ENCODE measurements at regions not wholly inside any gene's neighbourhood (a gene's known extent, or its start where the extent isn't known, plus 50 kb on each side); places are given as distances from the start of the nearest gene placed in this dataset.

GRCh38 chr6:131390322-131390721 is 182.7 kb upstream of the ARG1 start:
- no peak overlapping the region for H3K4me3 Mint-ChIP-seq (ENCODE audit: low read depth)
- H3K27me3 Mint-ChIP-seq (ENCODE audit: low read depth), result no peaks in the 10 kb centered on the region
- peaks cover 26% of the 10 kb centered on the region for H3K36me3 Mint-ChIP-seq (ENCODE audit: low read depth)
- peaks cover 9% of the 10 kb centered on the region for H3K4me1 Mint-ChIP-seq (ENCODE audit: low read depth)
- DNase-seq (ENCODE audit: low spot score), result no peak
- peaks cover 9% of the 10 kb centered on the region for H3K9me3 Mint-ChIP-seq
- intact Hi-C loops (cut with micrococcal nuclease), result no loop called here
- no peak overlapping the region for H3K27ac Mint-ChIP-seq

- no peak overlapping the region for H3K4me3 Mint-ChIP-seq (ENCODE audit: low read depth)
- no peaks in the 10 kb centered on the region for H3K27me3 Mint-ChIP-seq (ENCODE audit: low read depth)
- peaks cover 9% of the 10 kb centered on the region for H3K9me3 Mint-ChIP-seq
- H3K27ac Mint-ChIP-seq, result no peak overlapping the region
- H3K4me1 Mint-ChIP-seq (ENCODE audit: low read depth), result peaks cover 9% of the 10 kb centered on the region
- H3K36me3 Mint-ChIP-seq (ENCODE audit: low read depth), result peaks cover 25% of the 10 kb centered on the region
- no peak for DNase-seq (ENCODE audit: low spot score)
- intact Hi-C loops (cut with micrococcal nuclease), result no loop called here
These were observed 181.9 kb upstream of the ARG1 start for GRCh38 chr6:131391116-131391515.

GRCh38 chr6:131393433-131393832 is 179.6 kb upstream of the ARG1 start:
- Mint-ChIP-seq H3K4me1 (ENCODE audit: low read depth) (peaks cover 9% of the 10 kb centered on the region), H3K4me3 (ENCODE audit: low read depth) (no peak overlapping the region), H3K27me3 (ENCODE audit: low read depth) (no peaks in the 10 kb centered on the region), H3K27ac (no peak overlapping the region), H3K36me3 (ENCODE audit: low read depth) (peaks cover 24% of the 10 kb centered on the region), H3K9me3 (peaks cover 9% of the 10 kb centered on the region)
- no peak for DNase-seq (ENCODE audit: low spot score)
- intact Hi-C loops (cut with micrococcal nuclease), result no loop called here

- Mint-ChIP-seq H3K4me3 (ENCODE audit: low read depth) (no peak overlapping the region), H3K27ac (no peak overlapping the region), H3K36me3 (ENCODE audit: low read depth) (peaks cover 28% of the 10 kb centered on the region), H3K27me3 (ENCODE audit: low read depth) (no peaks in the 10 kb centered on the region), H3K4me1 (ENCODE audit: low read depth) (peaks cover 11% of the 10 kb centered on the region), H3K9me3 (peaks cover 9% of the 10 kb centered on the region)
- intact Hi-C loops (cut with micrococcal nuclease), result no loop called here
- DNase-seq (ENCODE audit: low spot score), result no peak
These were observed 178.1 kb upstream of the ARG1 start for GRCh38 chr6:131394768-131395432.

DNA sequence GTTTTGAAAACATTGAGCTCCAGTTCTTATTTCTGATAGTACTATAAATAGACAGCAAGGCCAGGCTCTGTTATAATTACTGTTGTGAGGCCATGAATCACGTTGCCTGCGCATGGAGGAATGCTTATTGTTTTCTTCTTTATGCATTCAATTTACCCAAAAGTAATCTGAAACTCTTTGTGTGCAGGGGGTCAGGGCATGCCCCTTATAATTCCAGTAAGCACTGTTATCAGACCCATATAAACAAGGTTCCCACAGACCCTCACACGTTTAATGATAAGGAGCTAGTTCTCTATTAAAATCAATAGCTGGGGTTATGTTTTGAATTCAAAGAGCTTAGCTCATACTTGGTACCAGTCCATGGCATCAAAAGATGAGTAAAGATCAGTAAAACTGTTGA is 174.8 kb upstream of the ARG1 start:
- no peak for DNase-seq (ENCODE audit: low spot score)
- H3K36me3 Mint-ChIP-seq (ENCODE audit: low read depth), result peaks cover 40% of the 10 kb centered on the region
- H3K4me3 Mint-ChIP-seq (ENCODE audit: low read depth), result no peak overlapping the region
- H3K4me1 Mint-ChIP-seq (ENCODE audit: low read depth), result peaks cover 16% of the 10 kb centered on the region
- peaks cover 27% of the 10 kb centered on the region for H3K9me3 Mint-ChIP-seq
- H3K27me3 Mint-ChIP-seq (ENCODE audit: low read depth), result no peaks in the 10 kb centered on the region
- no peak overlapping the region for H3K27ac Mint-ChIP-seq
- intact Hi-C loops (cut with micrococcal nuclease), result no loop called here

DNA sequence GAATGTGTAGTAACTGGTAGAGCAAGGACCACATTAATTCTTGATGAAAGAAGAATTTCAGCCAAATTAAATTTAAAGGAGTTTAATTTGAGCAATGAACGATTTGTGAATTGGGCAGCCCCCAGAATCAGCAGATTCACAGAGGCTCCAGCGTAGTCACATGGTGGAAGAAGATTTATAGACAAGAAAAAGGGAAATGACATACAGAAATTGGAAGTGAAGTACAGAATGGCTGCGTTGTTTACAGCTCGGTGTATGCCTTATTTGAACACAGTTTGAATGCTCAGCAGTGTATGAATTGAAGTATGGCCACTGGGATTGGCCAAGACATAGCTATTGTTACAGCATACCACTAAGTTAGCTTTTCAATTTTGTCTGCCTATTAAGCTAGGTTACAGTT is 173.6 kb upstream of the ARG1 start:
- Mint-ChIP-seq H3K27me3 (ENCODE audit: low read depth) (no peaks in the 10 kb centered on the region), H3K4me1 (ENCODE audit: low read depth) (peaks cover 11% of the 10 kb centered on the region), H3K9me3 (peaks cover 23% of the 10 kb centered on the region)

GRCh38 chr6:131400054-131400778 is 172.8 kb upstream of the ARG1 start:
- Mint-ChIP-seq H3K27me3 (ENCODE audit: low read depth) (no peaks in the 10 kb centered on the region), H3K27ac (peak overlapping the region; percentile 9), H3K4me3 (ENCODE audit: low read depth) (no peak overlapping the region), H3K4me1 (ENCODE audit: low read depth) (peaks cover 11% of the 10 kb centered on the region), H3K36me3 (ENCODE audit: low read depth) (peaks cover 36% of the 10 kb centered on the region), H3K9me3 (peaks cover 23% of the 10 kb centered on the region)
- no peak for DNase-seq (ENCODE audit: low spot score)
- intact Hi-C loops (cut with micrococcal nuclease), result no loop called here

More for the DNA sequence above, 173.6 kb upstream of the ARG1 start:
- intact Hi-C loops (cut with micrococcal nuclease), result no loop called here
- Mint-ChIP-seq H3K27ac (no peak overlapping the region), H3K36me3 (ENCODE audit: low read depth) (peaks cover 40% of the 10 kb centered on the region), H3K4me3 (ENCODE audit: low read depth) (no peak overlapping the region)
- DNase-seq (ENCODE audit: low spot score), result no peak

DNA sequence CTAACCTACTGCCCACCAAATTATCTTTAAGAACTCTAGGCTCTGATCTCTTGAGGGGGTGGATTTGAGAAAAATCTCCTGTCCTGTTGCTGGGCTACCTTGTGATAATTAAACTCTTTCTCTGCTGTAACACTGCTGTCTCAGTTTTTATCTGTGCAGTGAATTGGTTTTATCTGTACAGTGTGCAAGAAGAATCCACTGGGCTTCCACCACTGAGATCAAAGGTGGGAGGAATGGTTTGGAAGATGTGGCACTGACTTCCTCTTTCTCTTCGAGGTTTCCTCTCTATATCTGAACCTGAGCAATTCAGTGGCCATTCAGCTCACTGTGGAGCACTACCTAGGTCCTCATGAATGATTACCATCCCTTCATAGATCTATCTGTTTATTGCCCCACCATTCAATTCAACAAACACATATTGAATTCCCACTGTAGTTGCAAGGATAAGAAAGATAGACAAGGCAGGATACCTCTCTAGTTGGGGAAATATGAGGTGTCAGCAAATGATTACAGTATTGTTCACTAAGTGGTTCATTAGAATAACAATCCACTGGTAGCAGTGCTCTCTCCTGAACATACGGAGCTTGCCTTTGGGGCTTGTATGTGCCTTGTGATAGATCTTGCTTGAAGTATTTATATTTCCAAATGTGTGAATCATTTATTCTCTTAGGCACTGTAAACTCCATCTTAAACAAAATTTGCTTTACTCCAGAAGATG is 172.1 kb upstream of the ARG1 start:
- H3K27me3 Mint-ChIP-seq (ENCODE audit: low read depth), result no peaks in the 10 kb centered on the region
- DNase-seq (ENCODE audit: low spot score), result no peak
- intact Hi-C loops (cut with micrococcal nuclease), result no loop called here
- H3K36me3 Mint-ChIP-seq (ENCODE audit: low read depth), result peaks cover 33% of the 10 kb centered on the region
- peaks cover 11% of the 10 kb centered on the region for H3K4me1 Mint-ChIP-seq (ENCODE audit: low read depth)
- peak overlapping the region; percentile 9 for H3K27ac Mint-ChIP-seq
- peaks cover 23% of the 10 kb centered on the region for H3K9me3 Mint-ChIP-seq
- H3K4me3 Mint-ChIP-seq (ENCODE audit: low read depth), result no peak overlapping the region

- Mint-ChIP-seq H3K9me3 (peaks cover 17% of the 10 kb centered on the region), H3K4me3 (ENCODE audit: low read depth) (no peak overlapping the region), H3K36me3 (ENCODE audit: low read depth) (peaks cover 36% of the 10 kb centered on the region), H3K27me3 (ENCODE audit: low read depth) (no peaks in the 10 kb centered on the region), H3K27ac (no peak overlapping the region), H3K4me1 (ENCODE audit: low read depth) (no peaks in the 10 kb centered on the region)
- no peak for DNase-seq (ENCODE audit: low spot score)
- intact Hi-C loops (cut with micrococcal nuclease), result no loop called here
These were observed 164.2 kb upstream of the ARG1 start for GRCh38 chr6:131408811-131409210.

DNA sequence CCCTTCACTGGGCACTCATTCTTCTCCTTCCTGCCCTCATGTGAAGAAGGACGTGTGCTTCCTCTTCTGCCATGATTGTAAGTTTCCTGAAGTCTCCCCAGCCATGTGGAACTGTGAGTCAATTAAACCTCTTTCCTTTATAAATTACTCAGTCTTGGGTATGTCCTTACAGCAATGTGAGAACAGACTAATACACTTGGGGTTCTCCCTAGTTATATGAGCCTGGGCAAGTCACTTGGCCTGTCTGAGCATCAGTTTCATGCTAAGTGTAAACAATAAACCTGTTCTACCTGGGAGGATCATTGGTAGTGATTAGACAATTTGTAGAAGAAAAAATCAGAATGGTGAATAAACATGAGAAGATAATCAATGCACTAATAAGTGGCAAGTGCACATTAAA is 162.2 kb upstream of the ARG1 start:
- Mint-ChIP-seq H3K27ac (no peak overlapping the region), H3K4me3 (ENCODE audit: low read depth) (no peak overlapping the region), H3K4me1 (ENCODE audit: low read depth) (peaks cover 5% of the 10 kb centered on the region), H3K9me3 (peaks cover 17% of the 10 kb centered on the region), H3K27me3 (ENCODE audit: low read depth) (no peaks in the 10 kb centered on the region), H3K36me3 (ENCODE audit: low read depth) (peaks cover 35% of the 10 kb centered on the region)
- intact Hi-C loops (cut with micrococcal nuclease), result no loop called here
- no peak for DNase-seq (ENCODE audit: low spot score)

DNA sequence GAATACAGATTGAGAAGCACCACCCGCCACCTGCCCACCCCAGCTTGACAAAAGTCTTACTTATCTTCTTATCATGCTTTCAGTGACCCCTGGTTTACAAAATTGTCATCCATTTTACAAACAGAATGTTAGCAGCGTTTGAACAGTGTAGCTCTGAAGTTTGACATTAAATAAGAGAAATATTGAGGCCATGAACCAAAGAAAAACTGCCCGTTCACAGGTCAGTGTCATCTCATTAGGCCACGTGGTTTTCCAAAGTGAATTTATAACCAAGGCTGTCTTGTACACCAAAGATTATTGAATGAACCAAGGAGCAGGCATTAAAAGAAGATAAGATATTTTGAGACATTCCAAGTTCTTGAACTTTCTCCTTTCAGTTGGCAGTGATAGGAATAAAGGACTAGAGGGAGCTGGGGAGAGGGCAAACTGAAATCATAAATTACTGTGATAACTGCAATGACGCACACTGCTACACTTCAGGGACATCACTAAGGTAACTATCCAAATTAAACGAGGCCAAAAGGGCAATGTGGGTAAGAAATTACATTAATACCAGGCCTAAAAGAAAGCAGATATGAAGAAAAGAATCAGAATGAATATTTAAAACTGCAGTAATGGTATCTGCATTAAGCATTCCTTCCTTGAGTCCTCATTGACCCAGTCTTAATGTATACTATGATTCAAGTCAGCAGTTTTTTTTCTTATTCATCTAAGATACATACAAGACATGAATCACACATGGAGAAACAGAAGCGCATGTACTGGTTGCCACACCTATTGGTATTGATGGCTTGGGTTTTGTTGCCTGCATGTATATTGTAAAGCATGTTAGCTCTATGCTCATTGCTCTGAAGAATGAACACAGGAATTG is 159.8 kb upstream of the ARG1 start:
- H3K27me3 Mint-ChIP-seq (ENCODE audit: low read depth), result no peaks in the 10 kb centered on the region

GRCh38 chr6:131413831-131414191 is 159.2 kb upstream of the ARG1 start:
- Mint-ChIP-seq H3K27ac (no peak overlapping the region), H3K36me3 (ENCODE audit: low read depth) (peaks cover 35% of the 10 kb centered on the region), H3K4me1 (ENCODE audit: low read depth) (peaks cover 20% of the 10 kb centered on the region), H3K4me3 (ENCODE audit: low read depth) (no peak overlapping the region), H3K27me3 (ENCODE audit: low read depth) (no peaks in the 10 kb centered on the region), H3K9me3 (peaks cover 17% of the 10 kb centered on the region)
- intact Hi-C loops (cut with micrococcal nuclease), result no loop called here
- no peak for DNase-seq (ENCODE audit: low spot score)

More for the DNA sequence above, 159.8 kb upstream of the ARG1 start:
- intact Hi-C loops (cut with micrococcal nuclease), result no loop called here
- Mint-ChIP-seq H3K9me3 (peaks cover 17% of the 10 kb centered on the region), H3K27ac (no peak overlapping the region), H3K4me1 (ENCODE audit: low read depth) (peaks cover 20% of the 10 kb centered on the region), H3K4me3 (ENCODE audit: low read depth) (no peak overlapping the region), H3K36me3 (ENCODE audit: low read depth) (peaks cover 35% of the 10 kb centered on the region)
- no peak for DNase-seq (ENCODE audit: low spot score)
